Renal cortical epithelial cell (primary cell): ENCODE measurements at regions not wholly inside any gene's neighbourhood (a gene's known extent, or its start where the extent isn't known, plus 50 kb on each side); places are given as distances from the start of the nearest gene placed in this dataset.
A peak's percentile ranks its signal among the peaks of the same experiment; 100 is the strongest.

Experiments used
- DNase-seq: peaks from one replicate; pipeline ENCODE4 v3.0.0-alpha.2; 2011; ENCODE audit warnings: low read depth

DNA sequence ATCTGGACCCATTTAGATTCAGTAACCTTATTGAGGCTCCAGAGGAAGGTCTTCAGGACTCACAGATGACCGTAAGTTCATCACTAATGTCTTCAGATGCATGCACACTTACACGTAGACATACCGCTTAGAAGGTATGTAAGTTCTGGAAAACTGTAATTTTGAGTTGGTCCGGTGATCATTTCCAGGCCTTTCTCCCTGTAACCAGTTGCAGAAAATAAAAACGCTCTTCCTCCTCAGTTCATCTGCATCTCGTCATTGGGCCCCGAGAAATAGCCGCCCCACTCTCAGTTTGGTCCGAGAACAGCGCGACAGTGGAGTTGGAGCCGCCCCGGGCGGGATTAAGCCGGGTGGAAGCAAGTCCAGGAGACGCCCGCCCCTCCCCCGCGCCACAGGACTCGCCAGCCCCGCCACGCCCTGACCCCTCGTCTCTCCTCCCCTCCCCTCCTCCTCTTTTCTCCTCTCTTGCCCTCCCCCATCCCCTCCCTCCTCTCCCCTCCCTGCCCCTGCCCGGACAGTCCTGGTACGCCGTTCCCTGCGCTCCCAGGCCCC, 83.7 kb downstream of the TNFAIP2 start:
- DNase-seq = peak; percentile 41

GRCh38 chr14:103207388-103208072, 84.3 kb downstream of the TNFAIP2 start:
- no peak for DNase-seq

DNA sequence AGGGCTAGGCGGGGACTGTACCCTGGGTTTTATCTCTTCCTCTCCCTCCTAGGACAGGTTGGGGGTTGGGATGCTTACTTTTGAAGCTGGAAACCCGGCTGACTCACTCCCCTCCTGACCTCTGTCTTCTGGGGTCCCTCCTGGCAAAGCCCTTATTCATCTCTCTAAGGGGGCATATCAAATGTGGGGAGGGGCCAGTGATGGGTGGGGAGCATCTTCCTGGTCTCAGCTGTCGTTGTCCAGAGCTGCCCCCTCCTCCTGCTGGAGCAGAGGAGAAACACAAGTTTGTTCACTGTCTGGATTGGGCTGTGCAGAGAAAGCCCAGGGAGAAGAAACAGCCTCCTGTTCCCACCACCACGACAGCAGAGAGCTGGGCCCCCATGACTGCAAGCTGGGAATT, 85.8 kb downstream of the TNFAIP2 start:
- no peak for DNase-seq

GRCh38 chr14:103209506-103209905, 86.2 kb downstream of the TNFAIP2 start:
- DNase-seq = no peak

DNA sequence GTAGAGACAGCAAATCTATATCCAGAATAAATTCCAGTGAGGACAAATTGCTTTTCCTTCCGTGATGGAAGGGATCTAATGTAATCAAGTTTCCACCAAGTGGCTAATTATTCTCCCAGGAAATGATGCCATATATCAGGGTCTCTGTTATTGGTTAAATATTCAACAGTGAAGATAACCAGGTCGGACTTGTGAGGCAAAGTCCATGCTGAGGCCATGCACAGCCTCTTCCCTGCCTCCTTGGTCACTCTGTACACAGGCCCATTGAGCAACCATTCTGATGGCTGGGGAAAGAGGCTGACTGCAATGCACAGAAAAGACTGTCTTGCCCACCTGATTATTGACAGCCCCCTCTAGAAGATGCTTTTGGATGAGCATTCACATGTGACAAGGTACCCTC, 90.1 kb downstream of the TNFAIP2 start:
- peak; percentile 61 for DNase-seq

DNA sequence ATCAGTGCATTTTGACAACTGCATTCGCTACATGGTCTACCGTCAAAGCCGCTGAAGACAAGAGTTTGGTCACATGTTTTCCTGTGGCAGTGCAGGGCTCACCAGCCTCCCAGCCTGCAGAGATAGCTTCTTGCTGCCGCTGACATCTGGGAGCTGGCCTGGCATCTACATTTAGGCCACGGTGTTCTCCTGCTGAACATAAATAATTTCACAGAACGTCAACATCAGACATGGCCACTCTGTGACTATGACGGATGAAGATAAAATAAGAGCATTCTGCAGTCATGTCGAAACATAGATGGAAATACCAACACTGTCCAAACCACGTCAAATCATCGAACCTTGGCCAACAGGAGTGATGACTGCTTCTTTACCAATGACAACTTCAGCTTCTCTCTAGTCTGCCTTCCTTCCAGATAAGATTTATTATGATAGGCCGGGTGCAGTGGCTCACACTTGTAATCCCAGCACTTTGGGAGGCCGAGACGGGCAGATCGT, 91.2 kb downstream of the TNFAIP2 start:
- no peak for DNase-seq

DNA sequence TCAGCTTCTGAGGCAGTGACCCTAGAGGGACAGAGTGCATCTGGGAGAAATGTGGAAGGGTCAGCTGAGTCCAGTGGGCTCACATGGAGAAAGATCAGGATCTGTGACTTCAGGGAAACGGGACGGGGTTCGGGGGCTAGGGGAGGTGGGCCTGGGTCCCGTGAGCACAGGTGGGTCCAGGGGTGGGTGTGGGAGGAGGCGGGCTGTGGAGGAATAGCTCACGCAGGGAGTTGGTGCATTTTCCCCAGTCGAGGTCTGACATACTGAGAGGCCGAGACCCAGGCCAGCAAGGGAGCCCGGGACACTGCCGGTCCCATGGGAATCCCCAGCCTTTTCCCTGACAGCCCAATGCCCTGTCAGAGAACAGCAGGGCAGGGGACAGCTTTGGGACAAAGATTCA, 93.1 kb downstream of the TNFAIP2 start:
- no peak for DNase-seq

- no peak for DNase-seq
These were observed 93.6 kb downstream of the TNFAIP2 start for GRCh38 chr14:103216857-103217256.

DNA sequence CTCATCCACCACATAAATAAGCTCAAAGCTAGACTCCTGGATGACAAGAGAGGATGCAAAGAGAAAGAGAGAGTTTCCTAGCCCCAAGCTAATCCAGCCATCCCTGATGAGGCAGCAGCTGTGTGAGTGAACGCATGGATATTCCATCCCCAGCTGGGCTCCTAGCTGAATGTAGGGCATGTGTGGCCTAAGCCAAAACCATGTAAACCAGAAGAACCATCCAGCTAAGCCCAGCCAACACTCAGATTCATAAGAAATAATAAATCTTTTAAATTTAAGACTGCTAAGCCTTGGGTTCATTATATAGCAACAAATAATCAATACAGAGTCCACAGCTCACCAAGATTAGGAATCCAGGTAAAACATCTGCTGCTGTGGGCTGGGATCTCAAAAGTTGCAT, 94.3 kb downstream of the TNFAIP2 start:
- DNase-seq = no peak

DNA sequence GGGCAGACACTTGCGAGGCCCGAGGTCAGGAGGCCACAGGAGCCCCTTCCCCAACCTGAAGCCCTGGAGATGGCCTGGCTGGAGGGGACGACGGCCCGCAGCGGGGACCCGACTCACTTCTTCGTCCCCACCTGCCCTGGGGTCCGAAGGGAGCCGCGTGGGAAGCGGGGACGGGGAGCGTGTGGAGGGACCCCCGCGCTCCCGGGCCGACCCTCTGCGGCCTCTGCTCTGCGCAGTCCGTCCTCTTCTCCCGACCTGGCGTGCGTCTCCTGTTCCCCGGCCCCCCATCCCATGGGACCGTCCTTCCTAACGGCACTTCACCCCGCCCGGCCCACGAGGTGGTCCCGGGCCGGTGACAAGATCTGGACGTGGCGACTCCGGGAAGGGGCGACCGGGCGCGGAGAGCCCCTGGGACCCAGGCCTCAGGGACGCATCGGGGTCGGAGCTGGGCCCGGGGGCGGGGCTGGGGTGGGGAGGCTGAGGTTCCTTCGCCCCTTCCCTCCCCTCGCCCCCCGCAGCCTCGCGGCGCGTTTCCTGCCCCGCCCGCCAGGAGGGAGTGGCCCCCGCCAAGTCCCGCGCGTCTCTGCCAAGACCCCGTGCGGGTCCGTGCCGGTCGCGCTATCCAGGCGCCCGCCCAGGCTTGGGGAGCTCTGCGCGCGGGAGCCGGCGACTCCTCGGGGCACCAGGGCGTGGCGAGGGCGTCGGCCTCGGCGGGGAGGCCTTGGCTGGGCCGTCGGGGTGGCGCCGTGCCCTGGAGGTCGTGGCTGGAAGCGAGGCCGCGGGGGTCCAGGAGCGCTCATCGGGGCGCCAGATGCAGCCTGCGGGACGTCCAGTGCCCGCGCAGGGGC, 97.1 kb downstream of the TNFAIP2 start:
- no peak for DNase-seq

DNA sequence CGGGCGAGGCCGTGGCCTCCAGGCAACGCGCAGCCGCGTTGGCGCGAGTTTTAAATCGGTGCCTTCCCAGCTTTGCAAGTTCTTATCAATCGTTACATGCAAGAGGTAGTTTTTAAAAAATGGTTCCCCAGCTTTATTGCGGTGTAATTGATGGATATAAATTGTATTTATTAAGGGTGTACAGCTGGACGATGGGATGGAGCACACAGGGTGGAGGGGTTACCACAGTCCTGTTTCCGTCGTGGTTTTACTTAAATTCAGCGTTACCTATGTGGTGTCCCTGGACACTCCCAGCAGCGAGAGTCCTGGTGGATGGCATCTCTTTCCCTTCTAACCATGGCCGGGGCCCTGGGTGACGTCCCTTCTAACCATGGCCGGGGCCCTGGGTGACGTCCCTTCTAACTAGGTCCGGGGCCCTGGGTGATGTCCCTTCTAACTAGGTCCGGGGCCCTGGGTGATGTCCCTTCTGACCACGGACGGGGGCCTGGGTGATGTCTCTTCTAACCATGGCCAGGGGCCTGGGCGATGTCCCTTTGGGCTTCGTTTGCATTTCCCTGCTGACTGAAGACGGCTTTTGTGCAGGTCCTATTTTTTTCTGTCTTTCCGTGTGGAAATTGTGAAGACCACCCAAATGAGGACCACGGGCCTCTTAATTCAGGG, 97.9 kb downstream of the TNFAIP2 start:
- no peak for DNase-seq

DNA sequence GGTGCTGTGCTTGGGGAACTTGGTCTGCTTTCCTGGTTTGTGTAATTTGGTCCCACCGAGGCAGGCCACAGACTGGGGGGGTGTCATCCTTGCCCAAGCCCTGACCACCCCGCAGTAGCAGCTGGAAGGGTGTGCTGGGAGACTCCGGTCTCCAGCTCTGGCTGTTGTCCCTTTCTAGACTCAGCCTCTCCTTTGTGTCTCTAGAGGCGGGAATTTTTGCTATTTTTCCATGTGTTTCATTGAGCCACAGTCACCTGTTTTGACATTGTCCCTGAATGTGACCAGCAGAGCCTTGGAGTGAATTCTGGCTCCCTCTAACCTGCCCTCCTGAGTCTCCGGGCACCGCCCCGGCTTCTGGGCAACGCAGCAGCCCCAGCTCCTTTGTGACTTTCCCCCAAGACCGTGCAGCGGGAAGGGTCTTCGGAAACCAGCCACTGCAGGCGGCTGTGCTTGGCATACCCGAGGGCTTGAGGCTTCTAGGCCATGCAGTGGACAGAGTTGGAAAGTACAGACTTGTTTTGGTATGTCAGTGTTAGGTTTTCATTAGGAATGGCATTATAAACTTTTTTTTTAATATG, 98.6 kb downstream of the TNFAIP2 start:
- DNase-seq = no peak

- DNase-seq = no peak
These were observed 100.6 kb downstream of the TNFAIP2 start for GRCh38 chr14:103223818-103224352.

- no peak for DNase-seq
These were observed 101.8 kb downstream of the TNFAIP2 start for GRCh38 chr14:103225062-103225461.

GRCh38 chr14:103225476-103225875, 102.2 kb downstream of the TNFAIP2 start:
- DNase-seq = no peak

GRCh38 chr14:103227094-103227768, 104.0 kb downstream of the TNFAIP2 start:
- no peak for DNase-seq

GRCh38 chr14:103228076-103228806, 105.0 kb downstream of the TNFAIP2 start:
- no peak for DNase-seq

DNA sequence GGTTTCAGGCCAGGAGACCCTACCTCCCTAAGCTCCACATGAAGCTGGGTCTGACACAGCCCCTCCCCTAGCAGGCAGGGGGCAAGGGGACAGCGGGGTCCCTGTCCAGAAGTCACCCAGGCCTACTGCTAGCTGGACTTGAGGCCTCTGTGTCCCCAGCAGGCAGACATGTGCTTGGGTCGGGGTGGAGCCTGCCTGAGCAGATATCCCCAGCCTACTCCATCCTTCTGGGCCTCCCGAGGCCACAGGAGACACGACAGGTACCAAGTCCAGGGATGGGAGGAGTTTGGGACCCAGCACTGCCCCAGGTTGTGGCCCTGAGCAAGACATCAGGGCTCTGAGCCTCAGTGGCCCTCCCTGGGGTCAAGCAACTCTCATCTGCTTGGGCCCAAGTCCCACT, 105.2 kb upstream of the EIF5 start:
- DNase-seq = no peak

DNA sequence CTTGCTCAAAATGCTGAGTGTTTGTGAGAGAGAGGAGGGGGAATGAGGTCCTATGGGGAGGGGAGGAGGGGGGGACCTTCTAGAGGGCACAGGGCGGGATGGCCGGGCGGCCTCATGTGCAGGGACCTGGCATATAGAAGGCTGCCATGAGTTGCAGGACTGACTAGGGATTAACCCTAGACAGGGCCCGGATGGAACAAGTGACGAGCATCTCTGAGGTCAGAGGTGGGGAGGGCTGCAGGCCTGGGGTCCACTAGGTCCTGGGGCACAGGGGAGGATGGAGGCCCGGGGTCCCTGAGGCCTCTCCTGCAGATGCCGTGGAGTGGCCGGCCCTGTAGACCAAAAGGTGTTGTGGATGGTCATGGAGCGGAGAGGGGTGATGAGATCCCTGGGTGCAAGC, 104.0 kb upstream of the EIF5 start:
- no peak for DNase-seq

DNA sequence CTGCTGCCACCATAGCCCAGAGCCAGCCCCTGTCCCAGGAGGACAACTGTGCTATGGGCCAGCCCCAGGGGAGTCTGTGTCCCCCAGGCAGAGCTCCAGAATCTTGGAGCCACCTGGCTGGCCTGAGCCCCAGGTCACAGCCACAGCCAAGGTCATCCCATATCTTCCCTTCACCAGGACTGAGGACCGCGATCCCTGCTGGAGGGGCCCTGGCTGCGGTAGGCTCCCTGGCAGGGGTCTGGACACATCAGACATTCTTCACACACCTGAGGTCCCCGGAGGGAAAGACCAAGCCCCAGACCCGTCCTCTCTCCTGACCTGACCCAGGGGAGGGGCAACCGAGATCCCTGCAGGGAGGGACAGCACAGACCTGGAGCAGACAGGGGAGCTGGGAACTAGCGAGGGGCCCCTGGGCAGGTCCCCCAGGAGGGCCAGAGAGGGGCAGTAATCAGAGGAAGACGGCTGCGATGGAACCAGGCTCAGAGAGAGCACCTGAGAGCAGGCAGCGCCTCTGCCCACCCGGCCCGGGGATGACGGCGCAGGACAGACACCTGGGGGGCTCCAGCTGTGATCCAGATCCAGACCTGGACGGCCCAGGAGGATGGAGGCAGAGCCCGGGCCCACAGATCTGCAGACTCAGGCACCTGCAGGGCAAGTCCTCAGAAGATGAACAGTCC, 103.2 kb upstream of the EIF5 start:
- no peak for DNase-seq
